IMR-90 (cell line): ENCODE measurements at regions not wholly inside any gene's neighbourhood (a gene's known extent, or its start where the extent isn't known, plus 50 kb on each side); places are given as distances from the start of the nearest gene placed in this dataset.

Experiments used
- ATAC-seq: fragments of 200-7000 bp; cut with Tn5 transposase; 2 replicates; pipeline ENCODE4 v1.9.1; 2020; ENCODE audit warnings: low read depth, mild to moderate bottlenecking, moderate library complexity
- BruUV-seq: library from RNA; stranded (reverse); fragments of 400-500 nt; replicated peaks from 2 replicates; lab custom pipeline; 2021; lab: Mats Ljungman, UMichigan
- CTCF ChIA-PET: fragments of 300-600 bp; formaldehyde crosslinking; extraction: SDS; loops from one replicate; lab custom pipeline; 2021; ENCODE audit warnings: antibody characterized with exemption; lab: Yijun Ruan, JAX
- POLR2A ChIA-PET: fragments of 300-600 bp; sonication (Branson Sonifier 250); formaldehyde crosslinking; loops from one replicate; lab custom pipeline; 2022; ENCODE audit warnings: antibody characterized with exemption; ENCODE audit not compliant: unreplicated experiment; lab: Charles Lee
- DNase-seq: peaks from one replicate; pipeline ENCODE4 v3.0.0; 2013
- H2AFZ ChIP-seq: replicated peaks from 2 replicates; pipeline ENCODE3; 2013; ENCODE audit warnings: low read length, mild to moderate bottlenecking; ENCODE audit not compliant: poor library complexity
- H2AK5ac ChIP-seq: 2 replicates; pipeline ENCODE4 v1.6.1; 2013; ENCODE audit warnings: low read depth, low read length, inconsistent platforms
- H2AK9ac ChIP-seq: replicated peaks from 2 replicates; pipeline ENCODE3; 2013; ENCODE audit warnings: mild to moderate bottlenecking, low read depth, low read length, moderate library complexity; ENCODE audit not compliant: poor library complexity
- H2BK120ac ChIP-seq: 2 replicates; pipeline ENCODE4 v1.6.1; 2013; ENCODE audit warnings: low read depth, low read length, inconsistent platforms
- H2BK15ac ChIP-seq: 3 replicates; pipeline ENCODE4 v1.6.1; 2013; ENCODE audit warnings: low read depth, low read length, inconsistent platforms
- H2BK20ac ChIP-seq: 2 replicates; pipeline ENCODE4 v1.6.1; 2013; ENCODE audit warnings: low read depth, mild to moderate bottlenecking, inconsistent platforms, low read length, moderate library complexity
- H2BK5ac ChIP-seq: 2 replicates; pipeline ENCODE4 v1.6.1; 2013; ENCODE audit warnings: mild to moderate bottlenecking, low read depth, low read length, inconsistent platforms; ENCODE audit not compliant: poor library complexity, severe bottlenecking
- H3K14ac ChIP-seq: replicated peaks from 2 replicates; pipeline ENCODE4 v1.6.1; 2013; ENCODE audit warnings: low read depth, low read length, inconsistent platforms
- H3K18ac ChIP-seq: 2 replicates; pipeline ENCODE4 v1.6.1; 2013; ENCODE audit warnings: low read depth, low read length, control low read depth
- H3K23ac ChIP-seq: 2 replicates; pipeline ENCODE4 v1.6.1; 2013; ENCODE audit warnings: low read depth, low read length, inconsistent platforms
- H3K27ac ChIP-seq: 2 replicates; pipeline ENCODE4 v1.5.1; 2013; ENCODE audit warnings: mild to moderate bottlenecking, control low read depth, low read length; ENCODE audit not compliant: insufficient read depth
- H3K27me3 ChIP-seq: 2 replicates; pipeline ENCODE4 v1.6.1; 2013; ENCODE audit warnings: low read length; ENCODE audit not compliant: control insufficient read depth, insufficient read depth
- H3K36me3 ChIP-seq: 2 replicates; pipeline ENCODE4 v1.6.1; 2013; ENCODE audit warnings: low read length, mixed read lengths; ENCODE audit not compliant: control insufficient read depth, insufficient read depth
- H3K4ac ChIP-seq: 2 replicates; pipeline ENCODE4 v1.6.1; 2013; ENCODE audit warnings: low read depth, low read length, inconsistent platforms
- H3K4me1 ChIP-seq: 2 replicates; pipeline ENCODE4 v1.6.1; 2013; ENCODE audit warnings: low read length, mixed read lengths; ENCODE audit not compliant: control insufficient read depth, insufficient read depth
- H3K4me2 ChIP-seq: 2 replicates; pipeline ENCODE4 v1.6.1; 2013; ENCODE audit warnings: low read depth, mild to moderate bottlenecking, control low read depth, low read length, moderate library complexity
- H3K4me3 ChIP-seq: 2 replicates; pipeline ENCODE4 v1.5.1; 2013; ENCODE audit warnings: low read depth, mild to moderate bottlenecking, control low read depth, low read length, moderate library complexity; ENCODE audit not compliant: insufficient read depth
- H3K56ac ChIP-seq: 2 replicates; pipeline ENCODE4 v1.6.1; 2013; ENCODE audit warnings: low read length, inconsistent platforms; ENCODE audit not compliant: insufficient read depth; ENCODE audit errors: extremely low read depth
- H3K79me1 ChIP-seq, 2 experiments: 2 replicates each; pipeline ENCODE4 v1.6.1; 2013; ENCODE audit warnings: low read length in 2 of 2, inconsistent platforms in 1 of 2, low read depth in 1 of 2
- H3K9ac ChIP-seq: 2 replicates; pipeline ENCODE4 v1.6.1; 2013; ENCODE audit warnings: low read depth, low read length, control low read depth
- H3K9me1 ChIP-seq: 2 replicates; pipeline ENCODE4 v1.6.1; 2013; ENCODE audit warnings: low read length, inconsistent platforms; ENCODE audit not compliant: insufficient read depth
- H3K9me3 ChIP-seq: 2 replicates; pipeline ENCODE4 v1.6.1; 2013; ENCODE audit warnings: low read length; ENCODE audit not compliant: control insufficient read depth, insufficient read depth
- H4K20me1 ChIP-seq: 2 replicates; pipeline ENCODE4 v1.6.1; 2013; ENCODE audit warnings: low read length, inconsistent platforms; ENCODE audit not compliant: insufficient read depth
- H4K5ac ChIP-seq: 2 replicates; pipeline ENCODE4 v1.6.1; 2013; ENCODE audit warnings: mild to moderate bottlenecking, low read depth, low read length, control low read depth
- H4K8ac ChIP-seq, 2 experiments: 2 replicates each; pipeline ENCODE4 v1.6.1; 2013; ENCODE audit warnings: low read depth in 2 of 2, low read length in 2 of 2, control low read depth in 1 of 2, inconsistent platforms in 1 of 2
- H4K91ac ChIP-seq: 2 replicates; pipeline ENCODE4 v1.6.1; 2013; ENCODE audit warnings: low read depth, low read length, inconsistent platforms; ENCODE audit not compliant: insufficient read depth
- BHLHE40 ChIP-seq: fragments of 150-350 bp; IDR thresholded peaks from 2 replicates; pipeline ENCODE4 v1.6.1; 2016; ENCODE audit warnings: mild to moderate bottlenecking, low read depth, low read length
- CHD1 ChIP-seq: IDR thresholded peaks from 2 replicates; pipeline ENCODE4 v1.6.1; 2012; ENCODE audit warnings: low read depth, low read length, improper control_type of control experiment
- CTCF ChIP-seq: conservative IDR thresholded peaks from 2 replicates; pipeline ENCODE4 v1.5.1; 2012; ENCODE audit warnings: mild to moderate bottlenecking, low read depth, low read length, improper control_type of control experiment
- FOS ChIP-seq: fragments of 150-350 bp; IDR thresholded peaks from 2 replicates; pipeline ENCODE4 v1.6.1; 2016; ENCODE audit warnings: low read depth, low read length
- MAFK ChIP-seq: IDR thresholded peaks from 2 replicates; pipeline ENCODE4 v1.6.1; 2012; ENCODE audit warnings: low read depth, low read length, improper control_type of control experiment
- MAZ ChIP-seq: IDR thresholded peaks from 2 replicates; pipeline ENCODE4 v1.6.1; 2012; ENCODE audit warnings: low read depth, mild to moderate bottlenecking, low read length, improper control_type of control experiment, moderate library complexity, borderline replicate concordance
- MXI1 ChIP-seq: IDR thresholded peaks from 2 replicates; pipeline ENCODE4 v1.6.1; 2012; ENCODE audit warnings: low read depth, mild to moderate bottlenecking, low read length, moderate library complexity, borderline replicate concordance
- NFE2L2 ChIP-seq: fragments of 150-350 bp; IDR thresholded peaks from 2 replicates; pipeline ENCODE4 v1.6.1; 2016; ENCODE audit warnings: low read depth, mild to moderate bottlenecking, low read length
- POLR2A ChIP-seq: IDR thresholded peaks from 2 replicates; pipeline ENCODE4 v1.6.1; 2012; ENCODE audit warnings: mild to moderate bottlenecking, low read depth, low read length
- RAD21 ChIP-seq: IDR thresholded peaks from 2 replicates; pipeline ENCODE4 v1.6.1; 2012; ENCODE audit warnings: low read length, improper control_type of control experiment
- RCOR1 ChIP-seq: IDR thresholded peaks from 2 replicates; pipeline ENCODE4 v1.6.1; 2012; ENCODE audit warnings: mild to moderate bottlenecking, low read length, improper control_type of control experiment; ENCODE audit not compliant: insufficient replicate concordance
- RFX5 ChIP-seq: IDR thresholded peaks from 2 replicates; pipeline ENCODE4 v1.8.0; 2012; ENCODE audit warnings: low read depth, mild to moderate bottlenecking, low read length, moderate library complexity
- WGBS, 2 experiments: methylation state at CpG; one replicate each; pipeline versions ENCODE4 v1.1.5 to v1.1.7; 2013; ENCODE audit warnings: missing lambda C conversion rate in 2 of 2; ENCODE audit not compliant: insufficient read length in 1 of 2; ENCODE audit errors: extremely low coverage in 2 of 2; 5-methylcytosine and 5-hydroxymethylcytosine counted together
- dilution Hi-C: fragments of 300-500 bp; cut with HindIII; formaldehyde crosslinking; loops from one replicate; pipeline ENCODE4 v1.14.3; 2018; ENCODE audit warnings: low sequenced_read_pairs; ENCODE audit not compliant: unreplicated experiment
- in situ Hi-C: fragments of 300-500 bp; cut with MboI; formaldehyde crosslinking; loops from 3 replicates; pipeline ENCODE4 v1.14.3; 2019; ENCODE audit warnings: low sequenced_read_pairs, inconsistent platforms, mixed read lengths
- intact Hi-C: fragments of 100-400 bp; cut with micrococcal nuclease; formaldehyde crosslinking; loops from 2 replicates; pipeline ENCODE4 v1.10.0; 2022

GRCh38 chr5:142516732-142517131 lies 169.2 kb downstream of the FGF1 start:
- H3K14ac ChIP-seq = no peak overlapping the region
- H4K91ac ChIP-seq = no peak overlapping the region
- no peak overlapping the region for H3K23ac ChIP-seq
- no peak overlapping the region for H2BK20ac ChIP-seq
- H2AK5ac ChIP-seq = no peak overlapping the region
- H2BK15ac ChIP-seq = no peak overlapping the region
- no peak overlapping the region for H2BK120ac ChIP-seq
- peaks cover 10% of the 10 kb centered on the region for H3K4me1 ChIP-seq
- no peak overlapping the region for H3K4ac ChIP-seq
- 100% methylated on average over 2 of the region's 3 CpGs; no CpG with 5 or more reads in 1 of the 2 experiments for WGBS, 2 experiments
- ChIA-PET CTCF (no interaction called here), POLR2A (no interaction called here)
- H3K9me1 ChIP-seq = peaks cover 2% of the 10 kb centered on the region; the same call in 1 of the 2 replicates
- no peak for ATAC-seq
- dilution Hi-C loops = no loop called here
- H3K36me3 ChIP-seq = no peaks in the 10 kb centered on the region
- H3K9ac ChIP-seq = no peak overlapping the region
- no peak overlapping the region for H4K8ac ChIP-seq
- no peak overlapping the region for H3K56ac ChIP-seq
- H4K5ac ChIP-seq = no peak overlapping the region
- TF ChIP-seq RCOR1 = no peak
- TF ChIP-seq NFE2L2 = no peak
- no peak for TF ChIP-seq RAD21
- TF ChIP-seq CHD1 = no peak
- TF ChIP-seq MAZ = no peak
- no peak for TF ChIP-seq POLR2A
- no peak for TF ChIP-seq CTCF
- TF ChIP-seq BHLHE40 = no peak
- no peak for TF ChIP-seq RFX5
- TF ChIP-seq FOS = no peak
- TF ChIP-seq MAFK = no peak
- TF ChIP-seq MXI1 = no peak
- H2BK5ac ChIP-seq = no peak overlapping the region
- H3K79me1 ChIP-seq = no peaks in the 10 kb centered on the region
- intact Hi-C loops = loop anchor here (1.0 kb wide), 1 partner anchor 34 kb away; no protein-coding TSS in a partner anchor
- BruUV-seq = no TSS peak
- no peak overlapping the region for H3K27ac ChIP-seq
- H3K27me3 ChIP-seq = no peaks in the 10 kb centered on the region
- H4K20me1 ChIP-seq = no peaks in the 10 kb centered on the region
- no peak overlapping the region for H2AFZ ChIP-seq
- no peak for DNase-seq
- H3K4me3 ChIP-seq = no peak overlapping the region
- H2AK9ac ChIP-seq = no peak overlapping the region
- peaks cover 6% of the 10 kb centered on the region for H3K9me3 ChIP-seq
- in situ Hi-C loops = no loop called here
- H3K4me2 ChIP-seq = no peak overlapping the region
- H3K18ac ChIP-seq = no peak overlapping the region
